Muscle of back (tissue), 3 donors: ENCODE measurements at regions not wholly inside any gene's neighbourhood (a gene's known extent, or its start where the extent isn't known, plus 50 kb on each side); places are given as distances from the start of the nearest gene placed in this dataset.
"Not testable (repeated sequence)": the region's sequence is repeated elsewhere in the genome, so short reads cannot be mapped to it uniquely, and the experiment has no call there.

Source experiments
- DNase-seq, 3 donors: peaks; one replicate each; pipeline versions ENCODE4 v3.0.0 to v3.0.0-alpha.2; 2013

- DNase-seq, result no peak
Observed at GRCh38 chrX:47302396-47302795, 68.0 kb upstream of the ZNF157 start.

DNA sequence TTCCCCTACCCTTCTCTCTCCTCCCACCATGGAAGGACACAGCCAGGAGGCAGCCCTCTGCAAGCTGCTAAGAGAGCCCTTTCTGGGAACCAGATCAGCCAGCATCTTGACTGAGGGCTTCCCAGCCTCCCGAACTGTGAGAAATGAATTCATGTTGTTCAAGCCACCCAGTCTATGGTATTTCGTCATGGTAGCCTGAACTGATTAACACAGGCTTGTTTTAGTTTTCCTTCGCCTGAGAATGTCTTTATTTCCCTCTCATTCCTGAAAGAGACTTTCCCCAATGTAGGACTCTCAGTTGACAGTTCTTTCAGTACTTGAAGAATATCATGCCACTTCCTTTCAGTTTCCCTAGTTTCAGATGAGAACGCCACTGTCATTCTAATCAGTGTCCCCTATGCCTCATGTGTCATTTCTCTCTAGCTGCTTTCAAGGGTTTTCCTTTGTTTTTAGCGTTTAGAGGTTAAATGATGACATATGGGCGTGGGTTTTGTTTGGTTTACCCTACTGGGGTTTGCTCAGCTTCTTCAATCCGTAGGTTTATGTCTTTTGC, 63.8 kb upstream of the ZNF157 start:
- not testable (repeated sequence) for DNase-seq

GRCh38 chrX:47311932-47312774, 58.2 kb upstream of the ZNF157 start:
- peak; percentile 38 to 75 (median 61) for DNase-seq

DNA sequence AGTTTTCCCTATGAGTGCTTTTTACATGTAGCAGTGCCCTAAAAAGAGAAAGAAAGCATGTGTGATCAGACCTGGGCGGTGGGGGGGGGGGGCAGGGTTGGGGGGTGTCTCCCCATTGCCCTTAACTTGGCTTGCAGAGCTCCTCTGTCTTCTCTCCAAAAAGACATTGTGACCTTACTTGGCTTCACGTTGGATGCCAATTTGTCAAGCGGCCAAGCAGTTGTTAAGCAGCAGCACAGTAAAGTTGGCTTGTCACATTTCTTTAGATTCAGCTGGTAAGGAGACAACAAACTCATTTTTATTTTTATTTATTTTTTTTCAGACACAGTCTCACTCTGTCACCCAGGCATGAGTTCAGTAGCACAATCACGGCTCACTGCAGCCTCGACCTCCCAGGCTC, 57.3 kb upstream of the ZNF157 start:
- DNase-seq, result peak in 1 of 3 donors; percentile 19

GRCh38 chrX:47316276-47317025, 53.9 kb upstream of the ZNF157 start:
- DNase-seq, result peak; percentile 13 to 60 (median 40)
